HG03520 (cell line): ENCODE measurements at regions not wholly inside any gene's neighbourhood (a gene's known extent, or its start where the extent isn't known, plus 50 kb on each side); places are given as distances from the start of the nearest gene placed in this dataset.
A peak's percentile ranks its signal among the peaks of the same experiment; 100 is the strongest.

Experiments used
- ATAC-seq: cut with Tn5 transposase; IDR thresholded peaks from one replicate; pipeline ENCODE4 v1.9.1; 2021; ENCODE audit warnings: mild to moderate bottlenecking, moderate library complexity; ENCODE audit not compliant: unreplicated experiment

DNA sequence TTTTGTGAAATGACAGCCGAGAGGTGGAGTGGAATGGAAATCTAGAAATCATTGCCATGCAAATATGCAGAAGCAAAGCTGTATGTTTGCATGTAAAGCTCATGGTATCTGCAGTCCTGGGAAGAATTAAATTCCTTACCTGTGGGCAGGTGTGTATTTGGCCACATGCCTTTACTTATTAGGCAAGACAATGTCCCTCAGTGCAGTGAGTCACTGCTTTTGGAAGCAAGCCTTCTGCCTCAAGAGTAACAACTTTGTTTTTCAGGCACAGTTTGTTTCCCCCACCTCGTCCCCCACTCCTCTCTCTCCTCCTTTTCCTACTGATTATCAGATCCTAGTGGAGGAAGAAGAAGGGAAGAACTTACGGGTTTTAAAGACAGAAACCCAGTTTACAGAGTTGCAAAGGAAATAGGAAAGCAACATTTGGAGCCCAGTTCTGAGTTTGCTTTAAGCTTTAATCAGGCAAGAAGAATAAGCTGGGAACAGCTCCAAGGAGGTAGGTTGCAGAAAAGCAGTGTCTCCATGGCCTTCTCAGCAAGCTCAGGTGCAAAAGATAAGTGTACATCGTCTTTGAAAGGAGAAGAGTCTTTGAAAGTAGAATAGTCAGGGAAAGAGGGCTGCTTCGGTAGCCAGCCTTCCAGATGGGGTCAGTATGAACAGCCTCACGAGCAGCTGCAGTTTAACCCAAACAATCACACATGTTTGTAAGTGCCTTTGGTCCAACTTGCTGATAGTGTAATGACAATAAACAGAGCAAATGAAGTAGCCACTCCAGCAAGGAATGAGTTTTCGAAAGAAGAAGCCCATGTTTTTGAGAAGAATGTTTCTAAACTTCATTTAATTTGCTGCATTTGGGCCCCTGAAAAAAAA lies 190.1 kb downstream of the KLF5 start:
- ATAC-seq: no peak

- no peak for ATAC-seq
These were observed 189.3 kb downstream of the KLF5 start for GRCh38 chr13:73248154-73248553.

DNA sequence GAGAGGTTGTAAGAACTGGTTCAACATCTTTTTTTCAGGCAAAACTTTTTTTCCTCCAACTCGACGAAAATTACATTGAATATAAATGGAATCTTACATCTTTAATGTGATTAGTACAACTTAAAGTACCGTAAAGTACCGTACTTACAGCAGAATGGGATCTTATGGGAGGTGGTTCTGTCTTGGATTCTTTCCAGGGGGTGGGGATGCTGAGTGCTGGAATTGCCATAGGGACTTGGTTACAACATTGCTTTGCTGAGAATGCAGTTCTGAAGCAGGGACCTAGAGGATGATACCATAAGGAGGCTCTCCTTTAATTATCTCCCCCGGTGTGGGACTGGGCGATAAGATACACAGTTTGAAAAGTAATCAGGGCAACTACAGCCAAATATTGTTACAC lies 186.4 kb downstream of the KLF5 start:
- ATAC-seq: no peak

GRCh38 chr13:73244467-73244866 lies 185.7 kb downstream of the KLF5 start:
- no peak for ATAC-seq

- ATAC-seq: no peak
These were observed 183.8 kb downstream of the KLF5 start for GRCh38 chr13:73242515-73243015.

DNA sequence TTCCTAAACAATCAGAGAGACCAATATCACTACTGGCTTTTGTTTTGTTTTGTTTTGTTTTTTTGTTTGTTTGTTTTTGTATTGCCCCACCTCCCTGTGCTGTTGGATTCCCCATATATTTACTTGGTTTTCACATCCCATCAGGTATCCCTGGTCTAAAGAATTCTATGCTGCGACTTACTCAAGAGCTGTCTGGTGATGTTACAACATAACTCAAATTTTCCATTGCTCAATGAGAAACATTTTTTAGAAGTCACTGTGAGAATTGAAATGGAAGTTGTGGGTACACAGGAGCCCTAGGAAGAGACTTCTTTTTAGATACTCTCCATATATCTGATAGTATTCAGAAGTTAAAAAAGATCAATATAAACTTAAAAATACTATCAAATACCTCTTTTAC lies 181.4 kb downstream of the KLF5 start:
- ATAC-seq: no peak

GRCh38 chr13:73235385-73235784 lies 176.6 kb downstream of the KLF5 start:
- ATAC-seq: no peak

GRCh38 chr13:73231471-73231870 lies 172.7 kb downstream of the KLF5 start:
- no peak for ATAC-seq

- ATAC-seq: no peak
These were observed 171.9 kb downstream of the KLF5 start for GRCh38 chr13:73230716-73231115.

GRCh38 chr13:73228546-73228945 lies 169.7 kb downstream of the KLF5 start:
- no peak for ATAC-seq

DNA sequence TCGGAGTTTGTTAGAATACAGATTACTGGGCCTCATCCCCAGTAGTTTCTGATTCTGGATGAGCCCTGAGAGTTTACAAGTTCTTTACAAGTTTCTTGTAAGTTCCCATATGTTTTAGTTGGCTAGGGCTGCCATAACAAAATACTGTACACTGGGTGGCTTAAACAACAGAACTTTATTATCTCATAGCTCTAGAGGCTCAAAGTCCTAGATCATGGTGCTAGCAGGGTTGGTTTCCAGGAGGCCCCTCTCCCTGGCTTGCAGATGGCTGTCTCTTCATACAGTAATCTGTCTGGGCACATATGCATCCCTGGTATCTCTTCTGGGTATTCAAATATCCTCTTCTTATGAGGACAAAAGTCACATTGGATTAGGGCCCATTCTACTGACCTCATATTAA lies 167.2 kb downstream of the KLF5 start:
- ATAC-seq: no peak

DNA sequence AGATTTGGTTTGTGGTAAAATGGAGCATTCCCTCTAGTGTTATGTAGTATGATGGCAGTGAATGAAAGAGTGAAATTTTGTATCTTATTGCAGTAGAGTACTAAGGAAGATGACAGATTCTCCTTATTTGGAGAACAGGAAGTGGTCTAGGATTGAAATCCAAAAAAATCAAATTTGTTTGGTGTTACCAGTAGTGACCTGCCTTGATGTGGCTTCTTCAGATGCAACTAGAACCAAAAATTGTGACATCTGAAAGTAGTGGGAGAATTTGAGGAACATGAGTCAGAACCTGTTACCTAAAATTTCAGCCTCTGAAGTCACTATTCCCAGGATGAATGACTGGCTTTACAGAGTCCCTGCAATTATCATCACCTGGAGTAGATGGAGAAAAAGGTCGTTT lies 165.9 kb downstream of the KLF5 start:
- no peak for ATAC-seq

DNA sequence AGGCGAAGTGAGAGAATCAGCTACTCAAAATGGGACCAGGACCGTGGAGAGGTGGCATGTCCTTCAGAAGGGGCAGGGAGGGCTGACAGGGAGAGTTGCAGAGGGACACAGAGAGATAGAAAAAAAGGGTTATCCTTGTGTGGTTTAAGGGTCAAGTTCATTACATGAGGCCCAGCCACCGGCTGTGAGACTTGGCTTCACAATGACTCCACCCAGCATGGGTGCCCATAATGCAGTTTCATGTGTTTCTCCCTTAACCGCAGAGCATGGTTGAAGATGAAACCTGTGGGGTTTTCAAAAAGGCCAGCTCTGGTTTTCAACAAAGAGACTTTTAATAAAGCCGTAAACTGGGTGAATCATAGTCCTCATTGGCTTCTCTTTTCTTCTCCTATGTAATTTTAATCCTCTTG lies 164.6 kb downstream of the KLF5 start:
- ATAC-seq: peak; percentile 90

- ATAC-seq: no peak
These were observed 164.0 kb downstream of the KLF5 start for GRCh38 chr13:73222627-73223305.

GRCh38 chr13:73220966-73221720 lies 162.3 kb downstream of the KLF5 start:
- no peak for ATAC-seq

DNA sequence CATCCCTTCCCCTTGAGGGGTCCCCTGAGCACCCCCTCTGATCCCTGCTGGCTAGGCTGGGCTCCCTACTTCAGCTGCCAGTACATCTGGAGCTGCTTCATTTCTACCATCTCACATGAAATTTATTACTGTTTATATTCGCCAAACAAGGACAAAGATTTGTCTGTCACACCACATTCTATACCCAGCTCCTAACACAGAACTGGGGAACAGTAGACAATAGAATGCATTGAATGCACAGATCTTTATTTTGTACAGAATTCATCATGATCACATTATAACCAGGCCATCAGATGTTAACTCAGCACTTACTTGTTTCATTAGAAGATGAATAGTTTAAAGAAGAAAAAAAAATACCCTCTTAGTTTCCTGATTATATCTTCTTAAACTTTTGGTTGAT lies 159.4 kb downstream of the KLF5 start:
- ATAC-seq: no peak

- no peak for ATAC-seq
These were observed 157.6 kb downstream of the KLF5 start for GRCh38 chr13:73216381-73216831.

GRCh38 chr13:73215823-73216222 lies 157.0 kb downstream of the KLF5 start:
- no peak for ATAC-seq

DNA sequence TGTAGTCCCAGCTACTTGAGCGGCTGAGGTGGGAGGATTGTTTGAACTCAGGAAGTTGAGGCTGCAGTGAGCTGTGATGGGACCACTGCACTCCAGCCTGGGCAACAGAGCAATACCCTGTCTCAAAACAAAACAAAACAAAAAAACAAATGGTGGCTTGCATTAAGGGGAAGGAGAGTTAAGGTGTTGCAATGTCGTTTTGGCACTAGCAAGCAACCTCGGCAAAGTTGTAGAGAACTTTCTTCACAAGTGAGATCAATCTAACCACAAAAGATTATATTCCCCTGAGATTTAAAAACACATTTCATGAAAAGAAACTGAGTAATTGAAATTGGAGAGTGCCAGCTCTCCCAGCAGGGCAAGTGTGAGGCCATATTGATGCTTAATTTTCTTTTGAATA lies 153.7 kb downstream of the KLF5 start:
- ATAC-seq: no peak

GRCh38 chr13:73210218-73210883 lies 151.5 kb downstream of the KLF5 start:
- no peak for ATAC-seq

GRCh38 chr13:73204952-73205351 lies 146.1 kb downstream of the KLF5 start:
- ATAC-seq: no peak
